Esophagus muscularis mucosa (tissue), 3 donors: ENCODE measurements at regions not wholly inside any gene's neighbourhood (a gene's known extent, or its start where the extent isn't known, plus 50 kb on each side); places are given as distances from the start of the nearest gene placed in this dataset.

ENCODE experiments used
- CTCF ChIP-seq, 3 experiments: fragments of 200-600 bp in 2 of 3; fragments of 450-650 bp in 1 of 3; sonication (generic) in 2 of 3; IDR thresholded peaks; one replicate each; pipeline ENCODE4 v1.5.1; 2017 to 2019; ENCODE audit warnings: antibody characterized with exemption in 3 of 3, mild to moderate bottlenecking in 2 of 3, moderate library complexity in 1 of 3
- EP300 ChIP-seq: sonication (generic); formaldehyde crosslinking; IDR thresholded peaks from one replicate; pipeline ENCODE4 v1.6.1; 2017; ENCODE audit warnings: antibody characterized with exemption

- TF ChIP-seq CTCF (IDR thresholded peaks at IDR 0.05) (no peak), EP300 (no peak)
These were observed 93.3 kb upstream of the LHX1 start for GRCh38 chr17:36844013-36844412.
